Caco-2 (cell line): ENCODE measurements at regions not wholly inside any gene's neighbourhood (a gene's known extent, or its start where the extent isn't known, plus 50 kb on each side); places are given as distances from the start of the nearest gene placed in this dataset.

Source experiments
- BruUV-seq: library from RNA; stranded (reverse); fragments of 400-500 nt; replicated peaks from 2 replicates; lab custom pipeline; 2021; lab: Mats Ljungman, UMichigan
- CTCF ChIA-PET: fragments of 300-600 bp; sonication (Branson Sonifier 250); formaldehyde crosslinking; loops from one replicate; lab custom pipeline; 2022; ENCODE audit warnings: antibody characterized with exemption; lab: Charles Lee
- POLR2A ChIA-PET: fragments of 300-600 bp; sonication (Branson Sonifier 250); formaldehyde crosslinking; loops from one replicate; lab custom pipeline; 2022; ENCODE audit warnings: antibody characterized with exemption; lab: Charles Lee
- DNase-seq, 2 experiments: peaks; one replicate each; pipeline versions ENCODE4 v3.0.0 to v3.0.0-alpha.2; 2020 to 2022
- H3K27me3 ChIP-seq: replicated peaks from 2 replicates; pipeline ENCODE4 v1.6.0; 2011; ENCODE audit warnings: low read length; ENCODE audit not compliant: control insufficient read depth, insufficient read depth
- H3K36me3 ChIP-seq: 2 replicates; pipeline ENCODE4 v1.5.1; 2011; ENCODE audit warnings: low read length; ENCODE audit not compliant: control insufficient read depth, insufficient read depth
- H3K4me1 ChIP-seq: fragments of 250-450 bp; sonication (Bioruptor Pico); 2 replicates; pipeline ENCODE4 v1.5.1; 2020; ENCODE audit warnings: mild to moderate bottlenecking
- H3K4me3 ChIP-seq: 2 replicates; pipeline ENCODE4 v1.5.1; 2011; ENCODE audit warnings: low read depth, mild to moderate bottlenecking, control low read depth, low read length
- H3K9me3 ChIP-seq: fragments of 250-450 bp; sonication (Bioruptor Pico); 2 replicates; pipeline ENCODE4 v1.5.1; 2020; ENCODE audit warnings: mild to moderate bottlenecking, moderate library complexity
- H3K27ac Mint-ChIP-seq: one replicate; pipeline ENCODE4 v1.8.0; 2022; ENCODE audit warnings: mixed read lengths; ENCODE audit not compliant: unreplicated experiment
- H3K27me3 Mint-ChIP-seq: one replicate; pipeline ENCODE4 v1.8.0; 2022; ENCODE audit warnings: mixed read lengths; ENCODE audit not compliant: insufficient read depth, unreplicated experiment
- H3K36me3 Mint-ChIP-seq: one replicate; pipeline ENCODE4 v1.8.0; 2022; ENCODE audit warnings: mild to moderate bottlenecking, mixed read lengths; ENCODE audit not compliant: insufficient read depth, unreplicated experiment
- H3K4me1 Mint-ChIP-seq: one replicate; pipeline ENCODE4 v1.8.0; 2022; ENCODE audit warnings: low read depth, mixed read lengths; ENCODE audit not compliant: unreplicated experiment
- H3K4me3 Mint-ChIP-seq: one replicate; pipeline ENCODE4 v1.8.0; 2022; ENCODE audit warnings: mild to moderate bottlenecking, moderate library complexity, mixed read lengths; ENCODE audit not compliant: unreplicated experiment
- H3K9me3 Mint-ChIP-seq: one replicate; pipeline ENCODE4 v1.8.0; 2022; ENCODE audit warnings: mixed read lengths; ENCODE audit not compliant: unreplicated experiment
- intact Hi-C: fragments of 100-400 bp; cut with micrococcal nuclease; formaldehyde crosslinking; loops from one replicate; pipeline ENCODE4 v1.10.0; 2022; ENCODE audit not compliant: unreplicated experiment
- TF ChIP-seq, protein P1 (sequence below), 2 experiments: fragments of 200-600 bp in 1 of 2; IDR thresholded peaks; 1 replicate in 1 of 2; 2 replicates in 1 of 2; pipeline versions ENCODE4 v1.5.1 to v1.8.0; 2011 to 2022; ENCODE audit warnings: antibody characterized with exemption in 1 of 2, control low read depth in 1 of 2, inconsistent platforms in 1 of 2, low read depth in 1 of 2, low read length in 1 of 2, mild to moderate bottlenecking in 1 of 2, moderate library complexity in 1 of 2; ENCODE audit not compliant: insufficient read depth in 1 of 2, severe bottlenecking in 1 of 2, unreplicated experiment in 1 of 2

GRCh38 chr20:57007171-57007540 lies 259.3 kb downstream of the BMP7 start:
- Mint-ChIP-seq H3K4me1 (peaks cover 53% of the 10 kb centered on the region), H3K36me3 (peaks cover 5% of the 10 kb centered on the region), H3K27me3 (no peaks in the 10 kb centered on the region), H3K27ac (peak overlapping the region; percentile 65), H3K9me3 (no peaks in the 10 kb centered on the region), H3K4me3 (peak overlapping the region; percentile 28)
- Histone ChIP-seq H3K9me3 (0 out of 2 replicates have a peak, but pooled peaks cover 4% of the 10 kb centered on the region), H3K4me3 (no peak overlapping the region), H3K27me3 (no peaks in the 10 kb centered on the region), H3K4me1 (peaks cover 65% of the 10 kb centered on the region), H3K36me3 (no peaks in the 10 kb centered on the region)
- TF ChIP-seq, protein P1, sequence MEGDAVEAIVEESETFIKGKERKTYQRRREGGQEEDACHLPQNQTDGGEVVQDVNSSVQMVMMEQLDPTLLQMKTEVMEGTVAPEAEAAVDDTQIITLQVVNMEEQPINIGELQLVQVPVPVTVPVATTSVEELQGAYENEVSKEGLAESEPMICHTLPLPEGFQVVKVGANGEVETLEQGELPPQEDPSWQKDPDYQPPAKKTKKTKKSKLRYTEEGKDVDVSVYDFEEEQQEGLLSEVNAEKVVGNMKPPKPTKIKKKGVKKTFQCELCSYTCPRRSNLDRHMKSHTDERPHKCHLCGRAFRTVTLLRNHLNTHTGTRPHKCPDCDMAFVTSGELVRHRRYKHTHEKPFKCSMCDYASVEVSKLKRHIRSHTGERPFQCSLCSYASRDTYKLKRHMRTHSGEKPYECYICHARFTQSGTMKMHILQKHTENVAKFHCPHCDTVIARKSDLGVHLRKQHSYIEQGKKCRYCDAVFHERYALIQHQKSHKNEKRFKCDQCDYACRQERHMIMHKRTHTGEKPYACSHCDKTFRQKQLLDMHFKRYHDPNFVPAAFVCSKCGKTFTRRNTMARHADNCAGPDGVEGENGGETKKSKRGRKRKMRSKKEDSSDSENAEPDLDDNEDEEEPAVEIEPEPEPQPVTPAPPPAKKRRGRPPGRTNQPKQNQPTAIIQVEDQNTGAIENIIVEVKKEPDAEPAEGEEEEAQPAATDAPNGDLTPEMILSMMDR (IDR thresholded peaks at IDR 0.05; ENCODE audit: insufficient read depth in 1 of 2, low read depth in 1 of 2, low read length in 1 of 2, severe bottlenecking in 1 of 2, unreplicated experiment in 1 of 2), result no peak
- BruUV-seq, result no TSS peak
- CTCF ChIA-PET, result interaction anchor here (1.1 kb wide), 1 partner anchor 12 kb away, joined by 3 read pairs; no protein-coding TSS in a partner anchor
- DNase-seq, result no peak
- intact Hi-C loops, result loop anchor here (2.0 kb wide), 1 partner anchor 14 kb away; no protein-coding TSS in a partner anchor
- POLR2A ChIA-PET, result no interaction called here

DNA sequence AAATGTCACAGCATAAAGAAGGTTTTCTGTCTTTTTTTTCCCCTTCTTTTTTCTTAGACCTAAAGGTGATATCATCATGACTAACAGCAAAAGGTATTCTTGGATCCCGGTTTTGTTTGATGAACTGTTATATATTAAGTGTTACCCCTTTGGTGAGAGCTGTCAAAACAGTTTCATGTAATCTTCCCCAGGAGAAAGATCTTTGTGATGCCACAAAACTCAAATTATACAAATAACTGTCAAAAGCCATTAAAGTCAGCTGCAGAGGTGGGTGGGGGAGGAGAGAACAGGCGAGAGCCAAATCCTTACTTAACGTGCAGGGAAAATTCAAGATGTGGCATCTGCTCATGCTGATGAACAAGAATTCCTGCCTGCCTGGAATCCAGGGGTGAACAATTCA lies 258.2 kb downstream of the BMP7 start:
- Mint-ChIP-seq H3K4me1 (peaks cover 53% of the 10 kb centered on the region), H3K27ac (peak overlapping the region; percentile 65), H3K4me3 (peak overlapping the region; percentile 32), H3K9me3 (no peaks in the 10 kb centered on the region), H3K27me3 (no peaks in the 10 kb centered on the region), H3K36me3 (peaks cover 5% of the 10 kb centered on the region)
- BruUV-seq, result no TSS peak
- Histone ChIP-seq H3K4me1 (peaks cover 59% of the 10 kb centered on the region), H3K36me3 (no peaks in the 10 kb centered on the region), H3K4me3 (no peak overlapping the region), H3K9me3 (0 out of 2 replicates have a peak, but pooled peaks cover 4% of the 10 kb centered on the region), H3K27me3 (no peaks in the 10 kb centered on the region)
- intact Hi-C loops, result no loop called here
- TF ChIP-seq, protein P1 (IDR thresholded peaks at IDR 0.05; ENCODE audit: insufficient read depth in 1 of 2, low read depth in 1 of 2, low read length in 1 of 2, severe bottlenecking in 1 of 2, unreplicated experiment in 1 of 2), result no peak
- CTCF ChIA-PET, result interaction anchor here (0.6 to 1.3 kb wide), 3 partner anchors 9 to 20 kb away, joined by 3 to 5 read pairs (median 3); no protein-coding TSS in a partner anchor
- POLR2A ChIA-PET, result no interaction called here
- DNase-seq, result peak in 1 of 2 experiments; percentile 36

DNA sequence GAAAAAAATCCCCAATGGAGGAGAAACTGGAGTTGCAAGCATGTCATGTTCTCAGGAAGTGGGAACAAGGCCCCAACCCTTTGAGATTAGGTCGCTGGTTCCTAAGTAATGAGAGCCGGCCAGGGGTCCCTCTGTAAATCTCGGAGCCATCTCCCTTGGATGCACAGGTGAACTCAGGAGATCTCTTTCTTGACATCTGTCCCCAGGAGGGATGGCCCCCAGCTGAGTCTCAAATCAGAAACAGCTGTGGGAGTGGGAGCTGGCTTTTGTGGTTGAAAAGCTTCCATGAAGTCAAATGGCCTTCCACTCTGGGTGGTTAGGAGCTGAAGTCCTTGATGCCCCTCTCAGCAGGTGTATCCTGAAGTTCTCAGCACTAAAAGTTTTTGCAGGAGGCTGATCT lies 257.1 kb downstream of the BMP7 start:
- no peak for DNase-seq
- Histone ChIP-seq H3K4me3 (no peak overlapping the region), H3K9me3 (0 out of 2 replicates have a peak, but pooled peaks cover 4% of the 10 kb centered on the region), H3K4me1 (peaks cover 59% of the 10 kb centered on the region), H3K27me3 (no peaks in the 10 kb centered on the region), H3K36me3 (no peaks in the 10 kb centered on the region)
- CTCF ChIA-PET, result no interaction called here
- POLR2A ChIA-PET, result interaction anchor here (0.6 kb wide), 2 partner anchors 31 to 413 kb away, joined by 3 read pairs; no protein-coding TSS in a partner anchor
- TF ChIP-seq, protein P1 (IDR thresholded peaks at IDR 0.05; ENCODE audit: insufficient read depth in 1 of 2, low read depth in 1 of 2, low read length in 1 of 2, severe bottlenecking in 1 of 2, unreplicated experiment in 1 of 2), result no peak
- Mint-ChIP-seq H3K4me1 (peaks cover 64% of the 10 kb centered on the region), H3K4me3 (no peak overlapping the region), H3K27ac (peak overlapping the region; percentile 65), H3K36me3 (peaks cover 5% of the 10 kb centered on the region), H3K9me3 (no peaks in the 10 kb centered on the region), H3K27me3 (no peaks in the 10 kb centered on the region)
- intact Hi-C loops, result no loop called here
- no TSS peak for BruUV-seq
